ENCODE measurements at regions not wholly inside any gene's neighbourhood (a gene's known extent, or its start where the extent isn't known, plus 50 kb on each side); places are given as distances from the start of the nearest gene placed in this dataset.

- ChIA-PET POLR2A (no interaction called here), CTCF (ENCODE audit: low intra/inter-chr PET ratio, low total read pairs) (no interaction called here)
- H3K36me3 ChIP-seq (replicated peaks in 1 of 2; ENCODE audit: control insufficient read depth in 1 of 2, insufficient read depth in 2 of 2, low read length in 2 of 2) = no peaks in the 10 kb centered on the region
- no peaks in the 10 kb centered on the region for H3K79me2 ChIP-seq (ENCODE audit: insufficient read depth, low read length)
- no peaks in the 10 kb centered on the region for H4K20me1 ChIP-seq (ENCODE audit: insufficient read depth, low read length)
- intact Hi-C loops (cut with micrococcal nuclease; ENCODE audit: unreplicated experiment) (no loop called here), in situ Hi-C loops (cut with HindIII; ENCODE audit: extremely low pct_ligation_motif_present, low pct_unique_long_range_greater_than_20kb) (no loop called here)
- H3K27me3 ChIP-seq (ENCODE audit: control insufficient read depth in 1 of 2, insufficient read depth in 2 of 2, low read length in 2 of 2) = peaks cover 0 to 4% of the 10 kb centered on the region in 2 experiments; a peak in 2 of 5 replicates
- no TSS peak for BruUV-seq (replicated peaks)
- no peaks in the 10 kb centered on the region for H3K9me3 ChIP-seq (ENCODE audit: low read length)
- H3K4me2 ChIP-seq (ENCODE audit: low read depth, low read length) = no peak overlapping the region
- no peak for FAIRE-seq
- 25% methylated on average over 6 of the region's 6 CpGs for WGBS (ENCODE audit: low lambda C conversion rate)
- no peaks in the 10 kb centered on the region for H3K4me1 ChIP-seq (ENCODE audit: insufficient read depth, low read length)
- no peak overlapping the region for H3K9ac ChIP-seq (ENCODE audit: insufficient read depth, low read depth, low read length)
- no peak for ATAC-seq
- no peak overlapping the region for H2AFZ ChIP-seq (ENCODE audit: low read length)
- no peak overlapping the region for H3K4me3 ChIP-seq (replicated peaks in 1 of 3; ENCODE audit: insufficient read depth in 1 of 3, low read depth in 2 of 3, low read length in 3 of 3)
- no peak overlapping the region for H3K27ac ChIP-seq (ENCODE audit: extremely low read length, insufficient read depth, low read length)
- DNase-seq (ENCODE audit: low spot score) = no peak
- TF ChIP-seq CTCF (CRISPR knock-in tag; IDR thresholded peaks at IDR 0.05) = no peak
Observed at GRCh38 chr14:22475381-22475780, 113.6 kb downstream of the DAD1 start.

GRCh38 chr14:22474730-22475351, 114.2 kb downstream of the DAD1 start:
- no peaks in the 10 kb centered on the region for H3K4me1 ChIP-seq (ENCODE audit: insufficient read depth, low read length)
- no peak overlapping the region for H2AFZ ChIP-seq (ENCODE audit: low read length)
- FAIRE-seq = no peak
- H3K4me2 ChIP-seq (ENCODE audit: low read depth, low read length) = no peak overlapping the region
- in situ Hi-C loops (cut with HindIII; ENCODE audit: extremely low pct_ligation_motif_present, low pct_unique_long_range_greater_than_20kb) = loop anchor here (5.0 kb wide), 1 partner anchor 83 kb away; no protein-coding TSS in a partner anchor
- no TSS peak for BruUV-seq (replicated peaks)
- H3K4me3 ChIP-seq (replicated peaks in 1 of 3; ENCODE audit: insufficient read depth in 1 of 3, low read depth in 2 of 3, low read length in 3 of 3) = no peak overlapping the region
- POLR2A ChIA-PET = no interaction called here
- intact Hi-C loops (cut with micrococcal nuclease; ENCODE audit: unreplicated experiment) = no loop called here
- 0 out of 2 replicates have a peak, but pooled peaks have one; percentile 4 for TF ChIP-seq CREB1 (IDR thresholded peaks at IDR 0.05)
- TF ChIP-seq CREB1 (CRISPR knock-in tag; IDR thresholded peaks at IDR 0.05) = no peak
- no peak for TF ChIP-seq ZBTB7B (CRISPR knock-in tag; IDR thresholded peaks at IDR 0.05)
- CTCF ChIA-PET (ENCODE audit: low intra/inter-chr PET ratio, low total read pairs) = no interaction called here
- no peak overlapping the region for H3K9ac ChIP-seq (ENCODE audit: insufficient read depth, low read depth, low read length)
- no peaks in the 10 kb centered on the region for H3K9me3 ChIP-seq (ENCODE audit: low read length)
- H3K79me2 ChIP-seq (ENCODE audit: insufficient read depth, low read length) = no peaks in the 10 kb centered on the region
- 2% methylated on average over 4 of the region's 4 CpGs for WGBS (ENCODE audit: low lambda C conversion rate)
- H3K27me3 ChIP-seq (ENCODE audit: control insufficient read depth in 1 of 2, insufficient read depth in 2 of 2, low read length in 2 of 2) = peaks cover 0 to 4% of the 10 kb centered on the region in 2 experiments; a peak in 2 of 5 replicates
- no peaks in the 10 kb centered on the region for H4K20me1 ChIP-seq (ENCODE audit: insufficient read depth, low read length)
- no peak for DNase-seq (ENCODE audit: low spot score)
- H3K27ac ChIP-seq (ENCODE audit: extremely low read length, insufficient read depth, low read length) = no peak overlapping the region
- H3K36me3 ChIP-seq (replicated peaks in 1 of 2; ENCODE audit: control insufficient read depth in 1 of 2, insufficient read depth in 2 of 2, low read length in 2 of 2) = no peaks in the 10 kb centered on the region
- ATAC-seq = no peak

Measured in HepG2 (cell line).